Ovary (tissue), 3 donors: ENCODE measurements at regions not wholly inside any gene's neighbourhood (a gene's known extent, or its start where the extent isn't known, plus 50 kb on each side); places are given as distances from the start of the nearest gene placed in this dataset.

Experiments used
- EP300 ChIP-seq: sonication (generic); formaldehyde crosslinking; IDR thresholded peaks from one replicate; pipeline ENCODE4 v1.6.1; 2017; ENCODE audit warnings: antibody characterized with exemption
- TF ChIP-seq, protein P1 (sequence below), 3 donors: fragments of 450-650 bp in 2 of 3; fragments of 200-600 bp in 1 of 3; IDR thresholded peaks; one replicate each; pipeline versions ENCODE4 v1.5.1 to v1.8.0; 2016 to 2022; ENCODE audit warnings: antibody characterized with exemption in 3 of 3, mild to moderate bottlenecking in 1 of 3
- donor health status: DM: no; HTN: no; CAD: no.

DNA sequence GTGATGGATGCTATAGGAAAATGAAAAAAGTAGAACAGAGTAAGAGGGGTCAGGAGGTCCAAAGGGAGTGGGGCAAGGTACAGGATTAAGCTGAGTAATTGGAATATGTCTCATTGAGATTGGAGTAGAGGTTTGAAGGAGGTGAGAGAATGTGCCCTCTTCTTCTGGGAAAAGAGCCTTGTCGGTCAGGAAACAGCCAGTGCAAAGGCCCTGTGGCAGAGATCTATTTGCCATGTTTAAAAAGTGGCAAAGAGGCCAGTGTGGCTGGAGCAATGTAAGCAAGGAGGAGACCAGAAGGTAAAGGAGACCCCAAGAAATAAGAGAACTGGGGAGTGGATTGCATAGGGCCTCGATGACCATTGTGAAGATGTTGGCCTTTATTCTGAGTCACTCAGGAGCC, 706.5 kb downstream of the MED13L start:
- TF ChIP-seq, protein P1, sequence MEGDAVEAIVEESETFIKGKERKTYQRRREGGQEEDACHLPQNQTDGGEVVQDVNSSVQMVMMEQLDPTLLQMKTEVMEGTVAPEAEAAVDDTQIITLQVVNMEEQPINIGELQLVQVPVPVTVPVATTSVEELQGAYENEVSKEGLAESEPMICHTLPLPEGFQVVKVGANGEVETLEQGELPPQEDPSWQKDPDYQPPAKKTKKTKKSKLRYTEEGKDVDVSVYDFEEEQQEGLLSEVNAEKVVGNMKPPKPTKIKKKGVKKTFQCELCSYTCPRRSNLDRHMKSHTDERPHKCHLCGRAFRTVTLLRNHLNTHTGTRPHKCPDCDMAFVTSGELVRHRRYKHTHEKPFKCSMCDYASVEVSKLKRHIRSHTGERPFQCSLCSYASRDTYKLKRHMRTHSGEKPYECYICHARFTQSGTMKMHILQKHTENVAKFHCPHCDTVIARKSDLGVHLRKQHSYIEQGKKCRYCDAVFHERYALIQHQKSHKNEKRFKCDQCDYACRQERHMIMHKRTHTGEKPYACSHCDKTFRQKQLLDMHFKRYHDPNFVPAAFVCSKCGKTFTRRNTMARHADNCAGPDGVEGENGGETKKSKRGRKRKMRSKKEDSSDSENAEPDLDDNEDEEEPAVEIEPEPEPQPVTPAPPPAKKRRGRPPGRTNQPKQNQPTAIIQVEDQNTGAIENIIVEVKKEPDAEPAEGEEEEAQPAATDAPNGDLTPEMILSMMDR (IDR thresholded peaks at IDR 0.05) = no peak
- TF ChIP-seq EP300 = no peak
